ENCODE measurements at regions not wholly inside any gene's neighbourhood (a gene's known extent, or its start where the extent isn't known, plus 50 kb on each side); places are given as distances from the start of the nearest gene placed in this dataset.

- no peak for DNase-seq (ENCODE audit: low spot score in 2 of 2)
- Mint-ChIP-seq H3K4me3 (no peak overlapping the region), H3K36me3 (peaks cover 4% of the 10 kb centered on the region), H3K27me3 (no peaks in the 10 kb centered on the region), H3K27ac (no peak overlapping the region), H3K4me1 (peaks cover 35% of the 10 kb centered on the region), H3K9me3 (peaks cover 3% of the 10 kb centered on the region)
- ATAC-seq (ENCODE audit: low read depth) = no peak
Observed at GRCh38 chr3:46102780-46103130, 75.5 kb upstream of the XCR1 start.

DNA sequence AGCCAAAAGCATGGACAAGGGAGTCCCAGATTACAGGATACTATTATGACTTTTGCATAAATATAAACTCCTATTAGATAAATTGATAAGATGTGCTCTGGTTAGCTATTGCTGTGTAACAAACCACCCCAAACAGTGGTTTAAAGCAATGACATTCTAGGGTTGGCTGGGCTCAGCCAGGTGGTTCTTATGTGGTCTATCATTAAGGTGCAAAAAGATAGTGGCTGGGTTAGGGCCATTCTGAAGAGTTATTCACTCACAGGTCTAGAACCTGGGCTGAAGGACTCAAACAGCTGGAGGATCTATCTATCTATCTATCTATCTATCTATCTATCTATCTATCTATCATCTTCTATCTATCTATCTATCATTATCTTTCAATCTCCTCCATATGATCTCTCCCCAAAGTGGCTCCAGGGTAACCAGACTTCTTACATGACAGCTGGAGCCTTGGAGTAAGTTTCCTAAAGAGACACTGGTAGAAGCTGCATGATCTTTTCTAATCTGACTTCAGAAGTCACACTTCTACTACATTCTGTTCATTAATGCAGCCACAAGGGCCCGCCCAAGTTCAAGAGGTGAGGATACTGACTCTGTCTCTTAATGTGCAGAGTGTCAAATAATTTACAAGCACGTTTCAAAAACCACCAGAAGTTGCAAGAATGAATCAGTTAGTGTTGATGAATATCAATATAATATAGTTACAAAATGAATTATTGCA lies 74.9 kb upstream of the XCR1 start:
- peaks cover 4% of the 10 kb centered on the region for H3K36me3 Mint-ChIP-seq
- ATAC-seq (ENCODE audit: low read depth) = no peak
- no peaks in the 10 kb centered on the region for H3K27me3 Mint-ChIP-seq
- H3K4me3 Mint-ChIP-seq = no peak overlapping the region
- no peak for DNase-seq (ENCODE audit: low spot score in 2 of 2)
- no peak overlapping the region for H3K27ac Mint-ChIP-seq
- H3K4me1 Mint-ChIP-seq = peaks cover 39% of the 10 kb centered on the region
- peaks cover 3% of the 10 kb centered on the region for H3K9me3 Mint-ChIP-seq

GRCh38 chr3:46100812-46101211 lies 73.5 kb upstream of the XCR1 start:
- Mint-ChIP-seq H3K4me3 (no peak overlapping the region), H3K4me1 (peaks cover 51% of the 10 kb centered on the region), H3K27ac (no peak overlapping the region), H3K27me3 (no peaks in the 10 kb centered on the region), H3K9me3 (peaks cover 3% of the 10 kb centered on the region), H3K36me3 (peaks cover 4% of the 10 kb centered on the region)
- ATAC-seq (ENCODE audit: low read depth) = no peak
- no peak for DNase-seq (ENCODE audit: low spot score in 2 of 2)

GRCh38 chr3:46098319-46098761 lies 71.1 kb upstream of the XCR1 start:
- Mint-ChIP-seq H3K4me1 (peaks cover 54% of the 10 kb centered on the region), H3K27ac (peak overlapping the region; percentile 95), H3K4me3 (peak overlapping the region; percentile 71), H3K36me3 (peaks cover 11% of the 10 kb centered on the region), H3K9me3 (peaks cover 6% of the 10 kb centered on the region), H3K27me3 (no peaks in the 10 kb centered on the region)
- ATAC-seq (ENCODE audit: low read depth) (peak; percentile 14), DNase-seq (ENCODE audit: low spot score in 2 of 2) (no peak)

DNA sequence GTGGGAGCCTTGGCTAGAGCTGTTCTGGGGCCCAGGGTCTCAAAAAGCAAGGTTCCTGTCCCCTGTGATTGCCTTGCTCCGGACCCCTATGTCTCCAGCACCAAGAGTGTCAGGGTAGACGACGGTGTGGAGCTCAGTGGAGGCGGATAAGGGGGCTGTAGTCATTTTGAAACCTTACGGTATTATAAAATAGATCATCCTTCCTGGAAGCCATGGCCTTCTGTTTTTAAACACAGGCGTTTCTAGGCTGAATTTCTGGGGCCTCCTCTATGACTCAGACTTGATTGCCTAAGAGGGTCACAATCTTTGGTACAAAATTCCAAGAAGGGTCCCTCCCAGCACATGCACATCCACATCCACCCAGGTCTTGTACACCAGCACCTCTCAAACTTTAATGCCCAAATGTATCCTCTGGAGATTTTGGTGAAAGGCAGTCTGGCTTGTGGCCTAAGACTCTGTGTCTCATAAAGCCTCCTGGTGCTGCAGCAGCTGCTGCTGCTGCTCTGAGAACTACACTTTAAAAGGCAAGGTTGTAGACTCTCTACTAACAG lies 70.5 kb upstream of the XCR1 start:
- Mint-ChIP-seq H3K36me3 (peaks cover 11% of the 10 kb centered on the region), H3K4me1 (peaks cover 60% of the 10 kb centered on the region), H3K9me3 (peaks cover 8% of the 10 kb centered on the region), H3K27me3 (no peaks in the 10 kb centered on the region), H3K4me3 (peak overlapping the region; percentile 71), H3K27ac (peak overlapping the region; percentile 95)
- DNase-seq (ENCODE audit: low spot score in 2 of 2) (no peak), ATAC-seq (ENCODE audit: low read depth) (no peak)

DNA sequence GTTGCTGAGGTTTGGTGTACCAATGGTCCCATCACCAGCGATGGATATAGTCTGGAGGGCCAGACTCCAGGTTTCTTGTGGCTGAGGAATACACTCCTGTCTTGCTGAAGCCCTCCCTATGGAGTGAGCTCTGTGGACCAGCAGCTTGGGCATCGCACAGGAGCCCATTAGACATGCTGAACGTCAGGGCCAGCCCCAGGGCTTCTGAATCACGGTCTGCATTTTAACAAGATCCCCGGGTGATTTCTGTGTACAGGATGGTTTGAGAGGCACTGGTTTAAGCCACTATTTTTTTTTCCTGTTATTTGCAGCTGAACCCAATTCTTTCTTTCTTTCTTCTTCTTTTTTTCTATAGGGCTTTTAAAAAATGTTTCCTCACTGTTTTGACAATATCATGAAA lies 69.5 kb upstream of the XCR1 start:
- no peak for DNase-seq (ENCODE audit: low spot score in 2 of 2)
- H3K27ac Mint-ChIP-seq = peak overlapping the region; percentile 95
- H3K4me3 Mint-ChIP-seq = peak overlapping the region; percentile 22
- peaks cover 70% of the 10 kb centered on the region for H3K4me1 Mint-ChIP-seq
- ATAC-seq (ENCODE audit: low read depth) = no peak
- peaks cover 6% of the 10 kb centered on the region for H3K9me3 Mint-ChIP-seq
- H3K36me3 Mint-ChIP-seq = peaks cover 9% of the 10 kb centered on the region
- no peaks in the 10 kb centered on the region for H3K27me3 Mint-ChIP-seq

GRCh38 chr3:46096336-46096735 lies 69.1 kb upstream of the XCR1 start:
- H3K4me1 Mint-ChIP-seq = peaks cover 73% of the 10 kb centered on the region
- ATAC-seq (ENCODE audit: low read depth) (no peak), DNase-seq (ENCODE audit: low spot score in 2 of 2) (no peak)
- H3K4me3 Mint-ChIP-seq = peak overlapping the region; percentile 17
- H3K27me3 Mint-ChIP-seq = no peaks in the 10 kb centered on the region
- peaks cover 9% of the 10 kb centered on the region for H3K36me3 Mint-ChIP-seq
- H3K9me3 Mint-ChIP-seq = peaks cover 5% of the 10 kb centered on the region
- peak overlapping the region; percentile 95 for H3K27ac Mint-ChIP-seq

GRCh38 chr3:46095307-46095706 lies 68.0 kb upstream of the XCR1 start:
- Mint-ChIP-seq H3K4me3 (no peak overlapping the region), H3K27me3 (no peaks in the 10 kb centered on the region), H3K27ac (peak overlapping the region; percentile 95), H3K9me3 (peaks cover 5% of the 10 kb centered on the region), H3K36me3 (peaks cover 7% of the 10 kb centered on the region), H3K4me1 (peaks cover 70% of the 10 kb centered on the region)
- ATAC-seq (ENCODE audit: low read depth) (peak; percentile 91), DNase-seq (ENCODE audit: low spot score in 2 of 2) (peak; percentile 43 to 75)

- peak overlapping the region; percentile 95 for H3K27ac Mint-ChIP-seq
Observed at GRCh38 chr3:46094506-46094905, 67.2 kb upstream of the XCR1 start.

GRCh38 chr3:46093966-46094365 lies 66.7 kb upstream of the XCR1 start:
- DNase-seq (ENCODE audit: low spot score in 2 of 2) = no peak
- peaks cover 5% of the 10 kb centered on the region for H3K9me3 Mint-ChIP-seq
- H3K4me3 Mint-ChIP-seq = no peak overlapping the region
- peak overlapping the region; percentile 95 for H3K27ac Mint-ChIP-seq
- ATAC-seq (ENCODE audit: low read depth) = no peak
- H3K4me1 Mint-ChIP-seq = peaks cover 76% of the 10 kb centered on the region
- peaks cover 7% of the 10 kb centered on the region for H3K36me3 Mint-ChIP-seq
- H3K27me3 Mint-ChIP-seq = no peaks in the 10 kb centered on the region

More at GRCh38 chr3:46094506-46094905, 67.2 kb upstream of the XCR1 start:
- Mint-ChIP-seq H3K36me3 (peaks cover 7% of the 10 kb centered on the region), H3K4me3 (no peak overlapping the region), H3K4me1 (peaks cover 76% of the 10 kb centered on the region), H3K27me3 (no peaks in the 10 kb centered on the region), H3K9me3 (peaks cover 5% of the 10 kb centered on the region)
- ATAC-seq (ENCODE audit: low read depth) = no peak
- DNase-seq (ENCODE audit: low spot score in 2 of 2) = no peak

GRCh38 chr3:46093327-46093942 lies 66.2 kb upstream of the XCR1 start:
- DNase-seq (ENCODE audit: low spot score in 2 of 2) = no peak
- Mint-ChIP-seq H3K4me1 (peaks cover 74% of the 10 kb centered on the region), H3K27ac (peak overlapping the region; percentile 95), H3K36me3 (peaks cover 7% of the 10 kb centered on the region), H3K27me3 (no peaks in the 10 kb centered on the region), H3K9me3 (peaks cover 5% of the 10 kb centered on the region), H3K4me3 (peak overlapping the region; percentile 24)
- ATAC-seq (ENCODE audit: low read depth) = no peak

- Mint-ChIP-seq H3K4me3 (peak overlapping the region; percentile 38), H3K27me3 (no peaks in the 10 kb centered on the region), H3K4me1 (peaks cover 70% of the 10 kb centered on the region), H3K9me3 (peaks cover 5% of the 10 kb centered on the region), H3K27ac (peak overlapping the region; percentile 95), H3K36me3 (peaks cover 7% of the 10 kb centered on the region)
- no peak for ATAC-seq (ENCODE audit: low read depth)
- DNase-seq (ENCODE audit: low spot score in 2 of 2) = no peak
Observed at GRCh38 chr3:46092702-46093080, 65.4 kb upstream of the XCR1 start.

- H3K4me3 Mint-ChIP-seq = peak overlapping the region; percentile 37
- H3K36me3 Mint-ChIP-seq = peaks cover 7% of the 10 kb centered on the region
- no peaks in the 10 kb centered on the region for H3K27me3 Mint-ChIP-seq
- H3K4me1 Mint-ChIP-seq = peaks cover 67% of the 10 kb centered on the region
- peak overlapping the region; percentile 95 for H3K27ac Mint-ChIP-seq
- ATAC-seq (ENCODE audit: low read depth) (no peak), DNase-seq (ENCODE audit: low spot score in 2 of 2) (no peak)
- peaks cover 5% of the 10 kb centered on the region for H3K9me3 Mint-ChIP-seq
Observed at GRCh38 chr3:46091741-46092701, 64.7 kb upstream of the XCR1 start.

DNA sequence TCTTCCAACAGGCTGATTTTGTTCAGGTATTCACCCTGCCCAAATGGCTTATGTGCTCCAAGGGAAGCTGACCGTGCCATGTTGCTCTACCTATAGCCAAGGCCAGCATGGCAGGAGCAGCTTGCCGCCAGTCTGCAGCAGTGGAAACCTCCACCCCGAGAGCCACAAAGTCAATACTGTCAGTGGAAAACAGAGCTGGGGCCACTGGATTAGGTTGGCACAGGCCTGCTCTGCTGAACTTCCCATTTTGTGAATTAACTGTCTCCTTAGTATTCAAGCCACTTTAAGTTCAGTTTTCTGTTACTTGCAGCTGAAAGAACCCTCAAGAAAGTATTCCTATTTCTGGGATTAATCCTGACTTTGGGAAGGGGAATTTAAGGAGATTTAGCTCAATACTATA lies 63.8 kb upstream of the XCR1 start:
- ATAC-seq (ENCODE audit: low read depth) (no peak), DNase-seq (ENCODE audit: low spot score in 2 of 2) (no peak)
- Mint-ChIP-seq H3K27me3 (no peaks in the 10 kb centered on the region), H3K27ac (peak overlapping the region; percentile 19), H3K9me3 (peaks cover 5% of the 10 kb centered on the region), H3K4me1 (peaks cover 59% of the 10 kb centered on the region), H3K4me3 (no peak overlapping the region), H3K36me3 (peaks cover 7% of the 10 kb centered on the region)
